Upper lobe of right lung (tissue), 1 donor: ENCODE measurements at regions not wholly inside any gene's neighbourhood (a gene's known extent, or its start where the extent isn't known, plus 50 kb on each side); places are given as distances from the start of the nearest gene placed in this dataset.

Experiments
- ATAC-seq: fragments of 200-7000 bp; cut with Tn5 transposase; one replicate; pipeline ENCODE4 v1.9.1; 2020; ENCODE audit warnings: mild to moderate bottlenecking, moderate library complexity
- DNase-seq: peaks from one replicate; pipeline ENCODE4 v3.0.0-alpha.2; 2020
- H3K27ac ChIP-seq: fragments of 200-600 bp; one replicate; pipeline ENCODE4 v1.8.0; 2022
- H3K27me3 ChIP-seq: fragments of 200-600 bp; one replicate; pipeline ENCODE4 v1.8.0; 2022; ENCODE audit warnings: mild to moderate bottlenecking
- H3K36me3 ChIP-seq: fragments of 200-600 bp; one replicate; pipeline ENCODE4 v1.8.0; 2022
- H3K4me1 ChIP-seq: fragments of 200-600 bp; one replicate; pipeline ENCODE4 v1.8.0; 2022
- H3K4me3 ChIP-seq: fragments of 200-600 bp; one replicate; pipeline ENCODE4 v1.8.0; 2022; ENCODE audit warnings: mild to moderate bottlenecking
- H3K9me3 ChIP-seq: fragments of 200-600 bp; one replicate; pipeline ENCODE4 v1.8.0; 2022
- CTCF ChIP-seq: fragments of 200-600 bp; IDR thresholded peaks from one replicate; pipeline ENCODE4 v1.8.0; 2022; ENCODE audit warnings: antibody characterized with exemption
- intact Hi-C: fragments of 100-400 bp; cut with DNase I; formaldehyde crosslinking; loops from one replicate; pipeline ENCODE4 v1.11.0; 2022
- donor health status: DM: no; HTN: yes; CAD: no; lungs with severe emphysema.

- ATAC-seq: no peak
- intact Hi-C loops: no loop called here
- no peaks in the 10 kb centered on the region for H3K27me3 ChIP-seq
- H3K4me1 ChIP-seq: no peaks in the 10 kb centered on the region
- H3K9me3 ChIP-seq: no peaks in the 10 kb centered on the region
- DNase-seq: no peak
- H3K27ac ChIP-seq: no peak overlapping the region
- no peaks in the 10 kb centered on the region for H3K36me3 ChIP-seq
- no peak overlapping the region for H3K4me3 ChIP-seq
- no peak for TF ChIP-seq CTCF
Observed at GRCh38 chr10:58107506-58107905, 160.2 kb downstream of the IPMK start.

GRCh38 chr10:58106211-58107035 lies 161.3 kb downstream of the IPMK start:
- TF ChIP-seq CTCF: no peak
- Histone ChIP-seq H3K27me3 (no peaks in the 10 kb centered on the region), H3K9me3 (no peaks in the 10 kb centered on the region), H3K27ac (no peak overlapping the region), H3K4me3 (no peak overlapping the region), H3K4me1 (no peaks in the 10 kb centered on the region), H3K36me3 (no peaks in the 10 kb centered on the region)
- DNase-seq: no peak
- intact Hi-C loops: no loop called here
- ATAC-seq: peak; percentile 15

- TF ChIP-seq CTCF: no peak
- no peaks in the 10 kb centered on the region for H3K9me3 ChIP-seq
- H3K36me3 ChIP-seq: no peaks in the 10 kb centered on the region
- no peak overlapping the region for H3K4me3 ChIP-seq
- no peaks in the 10 kb centered on the region for H3K27me3 ChIP-seq
- ATAC-seq (no peak), DNase-seq (no peak)
- intact Hi-C loops: no loop called here
- no peak overlapping the region for H3K27ac ChIP-seq
- no peaks in the 10 kb centered on the region for H3K4me1 ChIP-seq
Observed at GRCh38 chr10:58104351-58104751, 163.3 kb downstream of the IPMK start.

- intact Hi-C loops: no loop called here
- no peak for TF ChIP-seq CTCF
- no peaks in the 10 kb centered on the region for H3K9me3 ChIP-seq
- H3K4me3 ChIP-seq: no peak overlapping the region
- H3K4me1 ChIP-seq: no peaks in the 10 kb centered on the region
- no peaks in the 10 kb centered on the region for H3K36me3 ChIP-seq
- ATAC-seq (no peak), DNase-seq (no peak)
- no peaks in the 10 kb centered on the region for H3K27me3 ChIP-seq
- H3K27ac ChIP-seq: no peak overlapping the region
Observed at GRCh38 chr10:58102897-58103296, 164.8 kb downstream of the IPMK start.

GRCh38 chr10:58101682-58102081 lies 166.0 kb downstream of the IPMK start:
- Histone ChIP-seq H3K36me3 (no peaks in the 10 kb centered on the region), H3K4me3 (no peak overlapping the region), H3K27ac (no peak overlapping the region), H3K27me3 (no peaks in the 10 kb centered on the region), H3K4me1 (no peaks in the 10 kb centered on the region), H3K9me3 (no peaks in the 10 kb centered on the region)
- no peak for TF ChIP-seq CTCF
- intact Hi-C loops: no loop called here
- DNase-seq (no peak), ATAC-seq (no peak)
